GM19025 (cell line): ENCODE measurements at regions not wholly inside any gene's neighbourhood (a gene's known extent, or its start where the extent isn't known, plus 50 kb on each side); places are given as distances from the start of the nearest gene placed in this dataset.

Experiments
- ATAC-seq: cut with Tn5 transposase; IDR thresholded peaks from one replicate; pipeline ENCODE4 v1.9.1; 2021; ENCODE audit warnings: mild to moderate bottlenecking, low read depth, moderate library complexity; ENCODE audit not compliant: unreplicated experiment

DNA sequence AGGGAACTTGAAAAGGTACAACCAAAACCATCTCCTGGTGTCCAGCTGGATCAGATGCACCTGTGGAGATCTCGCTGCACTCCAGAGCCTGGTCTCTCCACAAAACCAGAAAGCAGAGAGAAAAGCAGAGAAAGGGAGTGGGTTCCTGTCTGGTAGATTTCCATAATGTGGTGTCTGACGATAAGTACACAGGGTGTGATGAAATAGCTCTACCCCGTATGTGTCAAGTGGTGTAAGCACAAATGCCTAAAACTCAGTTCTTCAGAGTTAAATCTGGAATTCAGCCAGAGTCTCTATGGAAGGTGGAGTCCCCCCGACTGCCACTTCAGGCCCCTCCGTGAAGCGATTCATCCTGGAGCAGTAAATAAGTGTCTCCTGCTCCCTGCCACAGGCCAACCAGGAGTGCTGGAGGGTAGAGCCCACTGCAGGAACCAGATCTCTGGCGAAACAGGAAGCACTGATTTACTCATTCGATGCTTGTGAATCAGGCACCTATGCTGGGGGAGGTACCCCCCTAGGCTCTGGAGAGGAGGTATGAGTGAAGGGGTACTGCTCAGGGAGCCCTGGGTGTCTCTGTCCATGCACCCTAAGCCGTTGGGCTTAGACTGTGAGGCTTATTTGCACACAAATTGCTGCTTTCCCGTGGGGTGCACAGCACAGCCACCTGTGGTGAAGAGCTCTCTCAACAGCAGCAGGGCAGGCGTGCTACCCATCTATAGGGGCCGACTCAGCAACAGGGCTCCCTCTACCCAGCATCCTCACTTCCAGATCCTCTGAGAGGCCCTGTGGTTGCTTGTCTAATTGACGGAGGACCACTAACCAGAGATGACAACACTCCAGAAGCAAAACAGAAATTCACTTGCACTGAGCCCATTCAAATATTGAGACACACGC is 97.1 kb upstream of the MYOCD start:
- no peak for ATAC-seq

DNA sequence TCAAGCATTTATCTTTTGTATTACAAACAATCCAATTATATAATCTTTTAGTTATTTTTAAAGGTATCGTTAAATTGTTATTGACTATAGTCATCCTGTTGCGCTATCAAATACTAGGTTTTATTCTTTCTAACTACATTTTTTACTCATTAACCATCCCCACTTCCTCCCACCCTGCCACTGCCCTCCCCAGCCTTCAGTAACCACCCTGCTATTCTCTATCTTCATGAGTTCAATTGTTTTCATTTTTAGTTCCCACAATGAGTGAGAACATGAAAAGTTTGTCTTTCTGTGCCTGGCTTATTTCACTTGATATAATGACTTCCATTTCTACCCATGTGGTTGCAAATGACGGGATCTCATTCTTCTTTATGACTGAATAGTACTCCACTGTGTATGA is 94.1 kb upstream of the MYOCD start:
- no peak for ATAC-seq

DNA sequence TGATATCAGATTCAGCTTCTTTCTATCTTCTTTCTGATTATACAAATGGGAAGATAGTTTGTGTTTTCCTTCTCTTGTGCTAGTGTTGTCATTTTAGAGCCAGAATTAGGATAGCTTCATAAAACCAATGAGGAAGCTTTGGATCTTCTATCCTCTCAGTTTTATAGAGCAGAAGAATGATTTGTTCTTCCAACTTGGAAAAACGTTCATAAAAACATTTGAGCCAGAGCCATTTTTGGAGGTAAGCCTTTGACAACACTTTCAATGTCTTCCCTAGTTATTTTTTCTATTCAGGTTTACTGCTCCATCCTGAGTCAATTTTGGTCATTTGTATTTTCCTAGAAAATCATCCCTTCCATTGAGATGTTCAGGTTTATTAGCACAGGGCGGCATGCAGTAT is 91.2 kb upstream of the MYOCD start:
- ATAC-seq: no peak

DNA sequence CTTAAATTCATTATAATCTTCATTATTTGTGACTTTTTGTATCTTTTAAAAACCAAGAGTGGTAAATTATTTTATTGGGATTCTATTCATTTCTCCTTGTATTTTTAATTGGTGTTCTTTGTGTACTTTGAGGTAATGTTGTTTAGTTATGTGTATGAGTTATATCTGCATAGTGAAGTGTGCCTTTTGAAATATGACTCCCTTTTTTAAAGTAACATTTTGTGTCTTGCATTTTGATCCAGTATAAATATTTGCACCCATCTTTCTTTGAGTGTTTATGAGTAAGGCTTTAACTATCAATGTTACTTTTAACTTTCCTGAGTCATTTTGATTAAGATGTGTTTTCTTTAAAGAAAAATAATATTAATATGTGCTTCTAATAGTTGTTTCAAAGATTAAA is 90.0 kb upstream of the MYOCD start:
- ATAC-seq: no peak

DNA sequence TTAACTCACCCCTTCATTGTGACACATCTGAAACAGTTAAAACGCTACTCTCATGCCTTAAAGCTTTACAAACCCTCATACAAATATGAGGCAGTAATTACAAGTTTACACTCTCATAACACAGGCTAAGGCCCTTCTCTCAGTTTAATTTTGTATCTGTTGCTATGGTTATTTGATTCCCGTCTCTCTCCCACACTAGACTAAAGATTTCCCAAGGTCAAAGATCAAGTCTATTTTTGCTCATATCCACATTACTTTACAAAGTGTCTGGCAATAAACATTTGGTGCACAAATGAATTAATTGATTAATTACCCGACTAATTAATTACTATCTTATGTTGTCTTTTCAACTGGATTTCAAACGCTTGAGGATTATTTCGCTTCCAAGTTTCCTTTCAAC is 86.4 kb upstream of the MYOCD start:
- ATAC-seq: no peak

DNA sequence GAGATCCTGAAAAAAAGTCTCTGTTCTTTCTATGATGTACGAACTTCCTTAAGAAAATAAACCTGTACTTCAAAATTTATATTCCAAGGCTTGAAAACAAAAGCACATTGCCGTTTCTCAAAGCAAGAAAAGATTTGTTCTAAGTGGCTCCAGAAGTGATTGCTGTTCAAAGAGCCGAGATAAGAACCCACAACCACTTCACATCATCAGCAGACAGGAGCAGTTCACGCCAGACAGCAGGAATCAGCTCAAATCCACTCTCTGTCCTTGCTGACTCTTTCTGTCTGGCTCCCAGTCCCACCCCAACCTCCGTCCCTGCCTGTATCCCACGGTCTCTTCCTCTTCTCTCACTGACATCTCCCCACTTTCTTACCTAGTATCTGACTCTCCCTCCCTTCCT is 85.0 kb upstream of the MYOCD start:
- no peak for ATAC-seq

DNA sequence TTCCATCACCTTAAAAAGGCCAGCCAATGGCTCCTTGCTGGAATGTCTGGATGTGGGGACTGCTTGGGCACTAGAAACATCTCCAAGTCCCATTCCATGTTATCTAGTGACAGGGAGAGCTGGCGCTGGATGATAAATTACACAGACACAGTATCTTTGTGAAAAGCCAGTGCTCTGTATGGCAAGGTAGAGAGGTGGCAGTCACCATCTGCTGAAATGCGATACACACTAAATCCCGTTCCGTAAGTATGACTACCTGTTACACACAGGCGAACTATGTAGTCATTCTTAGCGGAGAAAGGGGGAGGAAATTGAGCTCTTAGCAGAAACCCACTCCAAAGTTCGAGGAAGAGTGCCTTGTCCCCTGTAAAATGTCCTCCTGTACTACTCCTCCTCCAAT is 81.0 kb upstream of the MYOCD start:
- no peak for ATAC-seq

DNA sequence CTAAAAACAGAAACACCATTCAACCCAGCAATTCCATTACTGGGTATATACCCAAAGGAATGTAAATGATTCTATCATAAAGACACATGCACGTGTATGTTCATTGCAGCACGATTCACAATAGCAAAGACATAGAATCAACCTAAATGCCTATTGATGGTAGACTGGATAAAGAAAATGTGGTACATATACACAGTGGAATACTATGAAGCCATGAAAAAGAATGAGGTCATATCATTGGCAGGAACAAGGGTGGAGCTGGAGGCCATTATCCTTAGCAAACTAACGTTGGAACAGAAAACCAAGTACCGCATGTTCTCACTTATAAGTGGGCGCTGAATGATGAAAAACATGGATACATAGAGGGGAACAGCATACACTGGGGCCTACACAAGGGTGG is 77.2 kb upstream of the MYOCD start:
- ATAC-seq: no peak

DNA sequence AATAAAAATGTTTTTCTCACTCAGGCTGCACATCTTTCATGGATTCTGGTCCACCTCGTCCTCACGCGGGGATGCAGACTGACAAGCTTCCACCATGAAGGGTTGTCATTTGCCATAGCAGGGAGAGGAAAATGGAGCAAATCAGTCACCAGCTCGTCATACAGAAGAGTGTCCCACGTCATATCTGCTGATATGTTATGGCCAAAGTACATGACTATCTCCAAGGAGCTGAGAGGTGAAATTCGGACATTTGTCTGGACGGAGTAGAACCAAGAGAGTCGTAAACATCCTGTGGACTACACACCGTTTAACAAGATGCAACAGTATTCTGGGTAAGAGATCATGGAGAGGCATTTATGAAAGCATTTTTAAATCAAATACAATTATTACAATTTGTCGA is 75.3 kb upstream of the MYOCD start:
- ATAC-seq: no peak

DNA sequence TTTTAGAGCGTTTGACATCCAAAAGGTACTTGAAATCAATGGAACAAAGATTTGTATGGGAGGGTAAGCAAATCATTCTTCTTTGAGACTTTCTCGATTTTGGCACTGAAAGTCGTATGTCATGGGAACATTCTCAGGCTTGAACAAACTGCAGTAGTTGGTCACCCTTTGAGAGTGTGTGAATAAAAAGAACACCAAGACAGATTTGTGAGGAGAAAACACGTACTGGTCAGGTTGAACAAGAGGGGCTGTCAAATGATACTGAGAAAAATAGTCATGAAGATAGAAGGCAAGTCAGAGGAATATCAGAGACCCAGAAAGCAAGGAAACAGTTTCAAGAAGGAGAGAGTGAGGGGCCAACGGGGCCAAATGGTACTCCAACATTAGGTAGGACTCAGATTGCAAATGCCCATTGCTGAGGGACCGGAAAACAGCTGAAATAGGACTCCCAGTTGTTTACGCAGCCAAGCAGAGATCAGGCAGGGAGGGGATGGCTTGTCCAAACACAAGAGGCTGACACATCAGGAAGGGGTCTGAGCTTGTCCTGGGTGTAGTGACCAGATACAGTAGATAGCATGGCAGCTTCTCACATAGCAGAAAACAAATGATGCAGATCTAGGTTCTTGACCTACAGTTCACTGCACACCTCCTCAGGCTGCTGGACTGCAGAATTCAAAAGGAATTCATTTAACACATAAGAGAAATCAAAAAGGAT is 74.5 kb upstream of the MYOCD start:
- no peak for ATAC-seq

DNA sequence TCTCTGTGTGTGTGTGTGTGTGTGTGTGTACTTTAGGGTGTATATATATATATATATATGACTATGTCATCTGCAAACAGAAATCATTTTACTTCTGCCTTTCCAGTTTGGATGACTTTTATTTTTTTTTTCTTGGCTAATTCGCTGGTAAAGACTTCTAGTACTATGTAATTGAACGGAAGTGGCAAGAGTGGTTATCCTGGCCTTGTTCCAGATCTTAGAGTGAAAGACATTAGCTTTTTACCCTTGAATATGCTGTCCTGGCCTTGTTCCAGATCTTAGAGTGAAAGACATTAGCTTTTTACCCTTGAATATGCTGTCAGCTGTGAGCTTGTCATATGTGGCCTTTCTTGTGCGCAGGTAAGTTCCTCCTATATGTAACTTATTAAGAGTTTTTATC is 72.7 kb upstream of the MYOCD start:
- no peak for ATAC-seq

DNA sequence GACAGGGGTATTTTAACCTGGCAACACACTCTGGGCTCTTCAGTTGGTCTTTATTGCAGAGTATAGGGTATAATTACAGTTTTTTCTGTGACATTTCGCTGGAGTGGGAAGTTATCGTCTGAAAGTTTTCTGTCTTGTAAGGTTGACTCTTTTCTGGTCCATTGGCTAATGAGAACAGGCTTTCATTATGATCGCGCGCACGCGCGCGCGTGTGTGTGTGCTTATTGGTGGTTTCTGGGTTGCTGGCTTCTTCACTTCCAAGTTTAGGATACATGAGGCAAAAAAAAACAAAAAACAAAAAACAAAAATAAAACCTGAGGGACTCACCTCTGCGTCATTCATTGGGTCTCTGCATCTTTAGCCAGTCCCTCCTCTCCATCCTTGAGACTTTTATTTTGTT is 68.7 kb upstream of the MYOCD start:
- ATAC-seq: no peak

DNA sequence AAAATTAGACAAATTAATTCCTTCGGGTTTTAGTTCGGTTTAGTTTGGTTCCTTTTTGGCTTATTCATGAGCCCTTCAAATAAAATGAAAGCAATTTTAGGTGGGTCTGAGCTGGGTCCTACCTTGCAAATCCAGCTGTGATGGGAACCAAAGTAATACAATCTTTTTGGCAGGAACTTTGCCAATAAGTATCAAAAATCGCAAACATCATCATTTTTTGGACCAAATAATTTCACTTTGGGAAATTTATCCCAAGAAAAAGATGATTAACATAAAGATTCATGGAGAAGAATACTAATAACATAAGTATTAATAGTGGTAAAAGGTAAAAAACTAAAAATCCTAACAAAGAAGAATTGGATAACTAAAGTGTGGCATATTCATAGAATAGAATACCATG is 67.8 kb upstream of the MYOCD start:
- no peak for ATAC-seq

DNA sequence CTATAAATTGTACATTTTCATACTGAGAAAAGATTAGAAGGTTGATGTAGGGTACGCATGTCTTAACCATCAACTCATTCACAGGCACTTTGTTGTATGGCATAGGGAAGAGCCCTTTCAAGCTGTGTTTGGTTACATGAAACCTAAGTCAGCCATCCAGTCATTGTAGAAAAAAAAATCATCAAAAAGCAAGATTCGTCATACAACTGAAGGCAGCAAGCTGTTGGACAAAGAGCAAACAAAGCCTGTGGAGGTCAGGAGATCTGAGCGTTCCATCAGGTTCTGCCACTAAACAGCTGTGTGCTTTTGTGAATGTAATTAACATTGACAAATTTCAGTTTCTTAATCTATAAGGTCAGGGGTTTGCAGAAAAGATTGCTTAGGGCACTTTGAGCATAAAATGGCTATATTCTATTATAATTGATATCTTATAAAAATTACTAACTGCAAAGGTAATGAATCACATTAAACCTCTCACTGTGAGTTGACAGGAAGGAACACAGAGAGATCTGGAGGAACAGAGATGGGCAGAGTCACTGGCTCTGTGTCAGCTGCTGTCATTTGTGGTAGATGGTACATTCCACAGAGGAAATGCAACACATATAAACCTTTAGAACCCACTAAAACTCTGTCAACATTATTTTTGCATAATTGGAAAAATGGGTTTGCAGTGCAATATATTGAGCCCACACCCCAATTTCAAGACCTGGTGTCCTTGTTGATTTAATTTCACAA is 66.3 kb upstream of the MYOCD start:
- no peak for ATAC-seq

DNA sequence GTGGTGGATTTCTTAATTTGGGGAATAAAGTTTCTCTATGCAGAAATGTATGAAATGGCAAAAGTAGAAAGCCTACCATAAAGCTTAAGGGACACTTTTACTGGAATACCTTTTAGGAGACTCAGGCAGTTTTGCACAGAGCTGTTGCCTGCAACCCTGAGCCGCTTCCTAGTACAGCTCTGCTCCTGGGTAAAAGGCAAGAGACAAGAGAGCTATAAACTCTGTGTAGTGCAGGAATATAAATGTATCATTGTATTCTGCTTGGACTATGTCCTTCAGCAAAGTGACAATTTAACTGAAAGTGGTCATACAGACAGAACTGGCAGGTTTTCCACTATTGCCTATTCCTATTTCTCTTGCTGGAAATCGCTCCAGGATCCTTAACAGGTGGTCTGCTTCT is 65.3 kb upstream of the MYOCD start:
- ATAC-seq: no peak

DNA sequence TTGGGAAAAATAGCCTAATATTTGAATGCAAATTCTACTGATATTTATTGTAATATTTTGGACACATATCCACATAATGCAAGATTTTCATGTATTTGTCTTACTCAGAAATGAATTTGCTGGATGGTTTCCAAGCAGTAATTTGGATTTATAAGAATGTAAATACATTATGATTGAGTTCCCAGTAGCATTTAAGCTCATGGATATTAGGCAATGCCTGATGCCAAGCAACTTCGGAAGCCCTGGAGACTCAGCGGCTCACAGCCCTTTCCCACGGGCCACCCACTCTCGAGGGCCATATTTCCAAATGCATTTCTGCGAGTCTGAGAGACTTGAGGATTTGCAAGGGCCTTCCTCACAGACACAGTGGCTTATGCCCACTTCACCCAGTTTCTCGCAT is 62.1 kb upstream of the MYOCD start:
- ATAC-seq: no peak

DNA sequence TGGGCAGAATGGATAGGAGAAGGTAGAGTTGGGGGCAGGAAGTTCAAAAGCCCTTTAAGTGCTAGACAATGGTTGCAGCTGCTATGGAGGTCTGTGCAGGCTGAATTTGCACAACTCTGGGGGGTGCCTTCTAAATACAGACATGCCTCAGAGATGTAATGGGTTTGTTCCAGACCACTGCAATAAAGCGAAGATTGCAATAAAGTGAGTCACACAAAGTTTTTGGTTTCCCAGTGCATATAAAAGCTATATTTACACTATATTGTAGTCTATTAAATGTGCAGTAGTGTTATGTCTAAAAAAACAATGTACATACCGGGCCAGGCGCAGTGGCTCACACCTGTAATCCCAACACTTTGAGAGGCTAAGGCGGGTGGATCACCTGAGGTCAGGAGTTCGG is 60.5 kb upstream of the MYOCD start:
- no peak for ATAC-seq

DNA sequence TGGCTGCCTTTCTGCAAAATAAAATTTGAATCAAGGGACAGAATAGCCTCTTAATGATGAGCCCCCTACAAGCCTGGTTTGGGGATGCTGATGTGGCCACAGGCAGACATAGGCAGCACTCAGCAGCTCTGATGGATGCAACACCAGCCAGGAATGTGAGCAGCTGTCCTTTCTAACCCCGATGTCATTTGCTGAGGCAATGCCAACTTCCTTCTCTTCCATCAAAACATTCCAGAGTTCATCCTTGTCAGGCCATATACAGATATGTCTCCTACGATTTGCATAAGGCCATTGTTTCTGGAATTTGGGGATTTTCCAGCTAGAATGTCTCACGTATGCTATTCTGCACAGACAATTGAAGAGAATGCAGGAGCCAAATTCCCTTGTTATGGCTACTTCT is 52.1 kb upstream of the MYOCD start:
- no peak for ATAC-seq
